Neural cell (in vitro differentiated cells): ENCODE measurements at regions not wholly inside any gene's neighbourhood (a gene's known extent, or its start where the extent isn't known, plus 50 kb on each side); places are given as distances from the start of the nearest gene placed in this dataset.

Experiments
- H2AFZ ChIP-seq: fragments of 200-600, 300-800 bp; sonication (generic), shearing (Covaris generic); 2 replicates; pipeline ENCODE4 v1.6.0; 2014; ENCODE audit warnings: low read depth, mild to moderate bottlenecking, antibody characterized with exemption, low read length, moderate library complexity
- H3F3A ChIP-seq: fragments of 200-600 bp; shearing (Covaris generic); 2 replicates; pipeline ENCODE4 v1.6.1; 2016; ENCODE audit warnings: mild to moderate bottlenecking, moderate library complexity, mixed read lengths, antibody characterized with exemption, low read length; ENCODE audit not compliant: insufficient read depth, poor library complexity, severe bottlenecking
- H3K27ac ChIP-seq: fragments of 200-600, 300-800 bp; sonication (generic), shearing (Covaris generic); 2 replicates; pipeline ENCODE4 v1.5.1; 2014; ENCODE audit warnings: mild to moderate bottlenecking, low read length, moderate library complexity
- H3K27me3 ChIP-seq: fragments of 300-800, 200-600 bp; sonication (generic), shearing (Covaris generic); 2 replicates; pipeline ENCODE4 v1.6.0; 2014; ENCODE audit warnings: mild to moderate bottlenecking, low read depth, low read length, moderate library complexity; ENCODE audit not compliant: insufficient read depth
- H3K36me3 ChIP-seq: fragments of 300-800, 200-600 bp; sonication (generic), shearing (Covaris generic); 2 replicates; pipeline ENCODE4 v1.5.1; 2014; ENCODE audit warnings: mild to moderate bottlenecking, antibody characterized with exemption, low read length, moderate library complexity; ENCODE audit not compliant: insufficient read depth
- H3K4me2 ChIP-seq: fragments of 300-800, 200-600 bp; sonication (generic), shearing (Covaris generic); 2 replicates; pipeline ENCODE4 v1.6.0; 2014; ENCODE audit warnings: mild to moderate bottlenecking, low read length
- H3K4me3 ChIP-seq: fragments of 300-800, 200-600 bp; sonication (generic), shearing (Covaris generic); 2 replicates; pipeline ENCODE4 v1.5.1; 2014; ENCODE audit warnings: mild to moderate bottlenecking, low read length, moderate library complexity
- H3K79me2 ChIP-seq: fragments of 200-600 bp; shearing (Covaris generic); replicated peaks from 2 replicates; pipeline ENCODE4 v1.6.0; 2014; ENCODE audit warnings: mild to moderate bottlenecking, low read length, moderate library complexity; ENCODE audit not compliant: insufficient read depth
- H3K9ac ChIP-seq: fragments of 300-800, 200-600 bp; sonication (generic), shearing (Covaris generic); 2 replicates; pipeline ENCODE4 v1.6.1; 2016; ENCODE audit warnings: mild to moderate bottlenecking, low read length, mixed read lengths
- H3K9me2 ChIP-seq: fragments of 200-600 bp; shearing (Covaris generic); 2 replicates; pipeline ENCODE4 v1.6.1; 2016; ENCODE audit warnings: mild to moderate bottlenecking, low read length, mixed read lengths; ENCODE audit not compliant: insufficient read depth
- H3K9me3 ChIP-seq: fragments of 200-600, 300-800 bp; sonication (generic), shearing (Covaris generic); 2 replicates; pipeline ENCODE4 v1.6.1; 2016; ENCODE audit warnings: mild to moderate bottlenecking, mixed run types, low read length, moderate library complexity, mixed read lengths
- H4K20me1 ChIP-seq: fragments of 200-600 bp; shearing (Covaris generic); 2 replicates; pipeline ENCODE4 v1.6.1; 2016; ENCODE audit warnings: mild to moderate bottlenecking, mixed run types; ENCODE audit not compliant: insufficient read depth
- CTCF ChIP-seq: fragments of 450-650 bp; IDR thresholded peaks from 2 replicates; pipeline ENCODE4 v1.5.1; 2014; ENCODE audit warnings: antibody characterized with exemption, mild to moderate bottlenecking, moderate library complexity; ENCODE audit not compliant: poor library complexity, severe bottlenecking
- EP300 ChIP-seq: fragments of 450-650 bp; conservative IDR thresholded peaks from 2 replicates; pipeline ENCODE4 v1.6.1; 2014; ENCODE audit warnings: antibody characterized with exemption, mild to moderate bottlenecking, moderate library complexity; ENCODE audit not compliant: poor library complexity, severe bottlenecking
- EZH2 ChIP-seq: fragments of 200-600, 300-800 bp; shearing (Covaris generic), sonication (generic); IDR thresholded peaks from 2 replicates; pipeline ENCODE4 v1.6.1; 2014; ENCODE audit warnings: antibody characterized with exemption, low read length, borderline replicate concordance, mild to moderate bottlenecking; ENCODE audit not compliant: insufficient read depth, poor library complexity, severe bottlenecking
- MXI1 ChIP-seq: fragments of 450-650 bp; conservative IDR thresholded peaks from 2 replicates; pipeline ENCODE4 v1.6.1; 2014; ENCODE audit warnings: antibody characterized with exemption, mild to moderate bottlenecking; ENCODE audit not compliant: poor library complexity, severe bottlenecking
- POLR2AphosphoS5 ChIP-seq: IDR thresholded peaks from 2 replicates; pipeline ENCODE4 v1.6.1; 2012
- RAD21 ChIP-seq: fragments of 450-650 bp; conservative IDR thresholded peaks from 2 replicates; pipeline ENCODE4 v1.6.1; 2014; ENCODE audit warnings: antibody characterized with exemption, mild to moderate bottlenecking, moderate library complexity
- REST ChIP-seq: IDR thresholded peaks from 2 replicates; pipeline ENCODE4 v1.6.1; 2012; ENCODE audit warnings: borderline replicate concordance
- SMC3 ChIP-seq: fragments of 450-650 bp; conservative IDR thresholded peaks from 2 replicates; pipeline ENCODE4 v1.6.1; 2014; ENCODE audit warnings: antibody characterized with exemption, mild to moderate bottlenecking, moderate library complexity; ENCODE audit not compliant: poor library complexity
- TAF1 ChIP-seq: IDR thresholded peaks from 2 replicates; pipeline ENCODE4 v1.6.1; 2012; ENCODE audit warnings: low read depth

GRCh38 chr10:111916011-111916410 is 267.6 kb downstream of the GPAM start:
- H3K79me2 ChIP-seq, result no peaks in the 10 kb centered on the region
- H3K9me2 ChIP-seq, result no peaks in the 10 kb centered on the region
- no peak overlapping the region for H3K27ac ChIP-seq
- H3K27me3 ChIP-seq, result no peaks in the 10 kb centered on the region
- H2AFZ ChIP-seq, result no peak overlapping the region
- H3K9me3 ChIP-seq, result no peaks in the 10 kb centered on the region
- H4K20me1 ChIP-seq, result no peaks in the 10 kb centered on the region
- no peak overlapping the region for H3K4me2 ChIP-seq
- no peak for TF ChIP-seq CTCF
- TF ChIP-seq SMC3, result no peak
- no peak for TF ChIP-seq REST
- no peak for TF ChIP-seq MXI1
- TF ChIP-seq TAF1, result no peak
- TF ChIP-seq POLR2AphosphoS5, result no peak
- no peak for TF ChIP-seq EP300
- TF ChIP-seq RAD21, result no peak
- TF ChIP-seq EZH2, result no peak
- no peaks in the 10 kb centered on the region for H3F3A ChIP-seq
- no peak overlapping the region for H3K4me3 ChIP-seq
- no peaks in the 10 kb centered on the region for H3K36me3 ChIP-seq
- no peak overlapping the region for H3K9ac ChIP-seq

- no peak overlapping the region for H3K9ac ChIP-seq
- H3K27ac ChIP-seq, result no peak overlapping the region
- no peaks in the 10 kb centered on the region for H4K20me1 ChIP-seq
- H2AFZ ChIP-seq, result no peak overlapping the region
- TF ChIP-seq RAD21 (no peak), TAF1 (no peak), EZH2 (no peak), EP300 (no peak), SMC3 (no peak), REST (no peak), POLR2AphosphoS5 (no peak), CTCF (no peak), MXI1 (no peak)
- no peaks in the 10 kb centered on the region for H3K9me2 ChIP-seq
- H3K36me3 ChIP-seq, result no peaks in the 10 kb centered on the region
- H3K79me2 ChIP-seq, result no peaks in the 10 kb centered on the region
- no peak overlapping the region for H3K4me3 ChIP-seq
- H3K4me2 ChIP-seq, result no peak overlapping the region
- H3K27me3 ChIP-seq, result no peaks in the 10 kb centered on the region
- no peaks in the 10 kb centered on the region for H3F3A ChIP-seq
- H3K9me3 ChIP-seq, result no peaks in the 10 kb centered on the region
Measured at GRCh38 chr10:111921821-111922220, 261.7 kb downstream of the GPAM start.
